ENCODE measurements at regions not wholly inside any gene's neighbourhood (a gene's known extent, or its start where the extent isn't known, plus 50 kb on each side); places are given as distances from the start of the nearest gene placed in this dataset.

GRCh38 chr1:232385221-232385620 is 244.7 kb downstream of the SIPA1L2 start:
- TF ChIP-seq POLR2AphosphoS5 (IDR thresholded peaks at IDR 0.05; ENCODE audit: low read depth, low read length) (no peak), CTCF (IDR thresholded peaks at IDR 0.05) (no peak)
